ENCODE measurements at regions not wholly inside any gene's neighbourhood (a gene's known extent, or its start where the extent isn't known, plus 50 kb on each side); places are given as distances from the start of the nearest gene placed in this dataset.
A peak's percentile ranks its signal among the peaks of the same experiment; 100 is the strongest.

GRCh38 chr2:19209575-19210341, 148.7 kb downstream of the OSR1 start:
- no peak for DNase-seq (ENCODE audit: low read depth)
- no peak for TF ChIP-seq CTCF (IDR thresholded peaks at IDR 0.05; ENCODE audit: insufficient read depth, low read depth, low read length)
- H3K4me3 ChIP-seq (ENCODE audit: low read depth, low read length) = no peak overlapping the region

GRCh38 chr2:19208479-19209199, 149.8 kb downstream of the OSR1 start:
- DNase-seq (ENCODE audit: low read depth) = no peak

GRCh38 chr2:19207452-19207851, 151.0 kb downstream of the OSR1 start:
- H3K4me3 ChIP-seq (ENCODE audit: low read depth, low read length) = no peak overlapping the region
- peak; percentile 41 for DNase-seq (ENCODE audit: low read depth)
- TF ChIP-seq CTCF (IDR thresholded peaks at IDR 0.05; ENCODE audit: insufficient read depth, low read depth, low read length) = no peak

More at GRCh38 chr2:19208479-19209199, 149.8 kb downstream of the OSR1 start:
- no peak overlapping the region for H3K4me3 ChIP-seq (ENCODE audit: low read depth, low read length)
- TF ChIP-seq CTCF (IDR thresholded peaks at IDR 0.05; ENCODE audit: insufficient read depth, low read depth, low read length) = no peak

GRCh38 chr2:19205983-19206533, 152.4 kb downstream of the OSR1 start:
- DNase-seq (ENCODE audit: low read depth) = no peak
- TF ChIP-seq CTCF (IDR thresholded peaks at IDR 0.05; ENCODE audit: insufficient read depth, low read depth, low read length) = no peak

GRCh38 chr2:19203866-19204265, 154.6 kb downstream of the OSR1 start:
- no peak for TF ChIP-seq CTCF (IDR thresholded peaks at IDR 0.05; ENCODE audit: insufficient read depth, low read depth, low read length)
- no peak overlapping the region for H3K4me3 ChIP-seq (ENCODE audit: low read depth, low read length)

More at GRCh38 chr2:19205983-19206533, 152.4 kb downstream of the OSR1 start:
- no peak overlapping the region for H3K4me3 ChIP-seq (ENCODE audit: low read depth, low read length)

GRCh38 chr2:19201911-19202462, 156.4 kb downstream of the OSR1 start:
- no peak overlapping the region for H3K4me3 ChIP-seq (ENCODE audit: low read depth, low read length)
- TF ChIP-seq CTCF (IDR thresholded peaks at IDR 0.05; ENCODE audit: insufficient read depth, low read depth, low read length) = no peak
- no peak for DNase-seq (ENCODE audit: low read depth)

More at GRCh38 chr2:19203866-19204265, 154.6 kb downstream of the OSR1 start:
- DNase-seq (ENCODE audit: low read depth) = no peak

All from fibroblast of villous mesenchyme (primary cell).